Caco-2 (cell line): ENCODE measurements at regions not wholly inside any gene's neighbourhood (a gene's known extent, or its start where the extent isn't known, plus 50 kb on each side); places are given as distances from the start of the nearest gene placed in this dataset.

Experiments
- BruUV-seq: library from RNA; stranded (reverse); fragments of 400-500 nt; replicated peaks from 2 replicates; lab custom pipeline; 2021; lab: Mats Ljungman, UMichigan
- CTCF ChIA-PET: fragments of 300-600 bp; sonication (Branson Sonifier 250); formaldehyde crosslinking; loops from one replicate; lab custom pipeline; 2022; ENCODE audit warnings: antibody characterized with exemption; lab: Charles Lee
- POLR2A ChIA-PET: fragments of 300-600 bp; sonication (Branson Sonifier 250); formaldehyde crosslinking; loops from one replicate; lab custom pipeline; 2022; ENCODE audit warnings: antibody characterized with exemption; lab: Charles Lee
- DNase-seq, 2 experiments: peaks; one replicate each; pipeline versions ENCODE4 v3.0.0 to v3.0.0-alpha.2; 2020 to 2022
- H3K27me3 ChIP-seq: replicated peaks from 2 replicates; pipeline ENCODE4 v1.6.0; 2011; ENCODE audit warnings: low read length; ENCODE audit not compliant: control insufficient read depth, insufficient read depth
- H3K36me3 ChIP-seq: 2 replicates; pipeline ENCODE4 v1.5.1; 2011; ENCODE audit warnings: low read length; ENCODE audit not compliant: control insufficient read depth, insufficient read depth
- H3K4me1 ChIP-seq: fragments of 250-450 bp; sonication (Bioruptor Pico); 2 replicates; pipeline ENCODE4 v1.5.1; 2020; ENCODE audit warnings: mild to moderate bottlenecking
- H3K4me3 ChIP-seq: 2 replicates; pipeline ENCODE4 v1.5.1; 2011; ENCODE audit warnings: low read depth, mild to moderate bottlenecking, control low read depth, low read length
- H3K9me3 ChIP-seq: fragments of 250-450 bp; sonication (Bioruptor Pico); 2 replicates; pipeline ENCODE4 v1.5.1; 2020; ENCODE audit warnings: mild to moderate bottlenecking, moderate library complexity
- H3K27ac Mint-ChIP-seq: one replicate; pipeline ENCODE4 v1.8.0; 2022; ENCODE audit warnings: mixed read lengths; ENCODE audit not compliant: unreplicated experiment
- H3K27me3 Mint-ChIP-seq: one replicate; pipeline ENCODE4 v1.8.0; 2022; ENCODE audit warnings: mixed read lengths; ENCODE audit not compliant: insufficient read depth, unreplicated experiment
- H3K36me3 Mint-ChIP-seq: one replicate; pipeline ENCODE4 v1.8.0; 2022; ENCODE audit warnings: mild to moderate bottlenecking, mixed read lengths; ENCODE audit not compliant: insufficient read depth, unreplicated experiment
- H3K4me1 Mint-ChIP-seq: one replicate; pipeline ENCODE4 v1.8.0; 2022; ENCODE audit warnings: low read depth, mixed read lengths; ENCODE audit not compliant: unreplicated experiment
- H3K4me3 Mint-ChIP-seq: one replicate; pipeline ENCODE4 v1.8.0; 2022; ENCODE audit warnings: mild to moderate bottlenecking, moderate library complexity, mixed read lengths; ENCODE audit not compliant: unreplicated experiment
- H3K9me3 Mint-ChIP-seq: one replicate; pipeline ENCODE4 v1.8.0; 2022; ENCODE audit warnings: mixed read lengths; ENCODE audit not compliant: unreplicated experiment
- CTCF ChIP-seq, 2 experiments: fragments of 200-600 bp in 1 of 2; IDR thresholded peaks; 1 replicate in 1 of 2; 2 replicates in 1 of 2; pipeline versions ENCODE4 v1.5.1 to v1.8.0; 2011 to 2022; ENCODE audit warnings: antibody characterized with exemption in 1 of 2, control low read depth in 1 of 2, inconsistent platforms in 1 of 2, low read depth in 1 of 2, low read length in 1 of 2, mild to moderate bottlenecking in 1 of 2, moderate library complexity in 1 of 2; ENCODE audit not compliant: insufficient read depth in 1 of 2, severe bottlenecking in 1 of 2, unreplicated experiment in 1 of 2
- intact Hi-C: fragments of 100-400 bp; cut with micrococcal nuclease; formaldehyde crosslinking; loops from one replicate; pipeline ENCODE4 v1.10.0; 2022; ENCODE audit not compliant: unreplicated experiment

- Histone ChIP-seq H3K4me1 (no peaks in the 10 kb centered on the region), H3K4me3 (no peak overlapping the region), H3K27me3 (no peaks in the 10 kb centered on the region), H3K9me3 (no peaks in the 10 kb centered on the region), H3K36me3 (no peaks in the 10 kb centered on the region)
- no peaks in the 10 kb centered on the region for H3K9me3 Mint-ChIP-seq
- H3K27ac Mint-ChIP-seq: no peak overlapping the region
- intact Hi-C loops: no loop called here
- no peaks in the 10 kb centered on the region for H3K36me3 Mint-ChIP-seq
- BruUV-seq: no TSS peak
- no peaks in the 10 kb centered on the region for H3K27me3 Mint-ChIP-seq
- H3K4me1 Mint-ChIP-seq: no peaks in the 10 kb centered on the region
- no peak for DNase-seq
- no peak for TF ChIP-seq CTCF (IDR thresholded peaks at IDR 0.05; ENCODE audit: insufficient read depth in 1 of 2, low read depth in 1 of 2, low read length in 1 of 2, severe bottlenecking in 1 of 2, unreplicated experiment in 1 of 2)
- no peak overlapping the region for H3K4me3 Mint-ChIP-seq
- CTCF ChIA-PET: no interaction called here
- POLR2A ChIA-PET: no interaction called here
These were observed 1220.9 kb downstream of the PCDH9 start for GRCh38 chr13:66009241-66009640.

- POLR2A ChIA-PET: no interaction called here
- H3K36me3 Mint-ChIP-seq: no peaks in the 10 kb centered on the region
- H3K27me3 Mint-ChIP-seq: no peaks in the 10 kb centered on the region
- Histone ChIP-seq H3K4me3 (no peak overlapping the region), H3K27me3 (no peaks in the 10 kb centered on the region), H3K36me3 (no peaks in the 10 kb centered on the region), H3K4me1 (no peaks in the 10 kb centered on the region), H3K9me3 (peaks cover 6% of the 10 kb centered on the region; the same call in 1 of the 2 replicates)
- no peak overlapping the region for H3K4me3 Mint-ChIP-seq
- peaks cover 13% of the 10 kb centered on the region for H3K9me3 Mint-ChIP-seq
- intact Hi-C loops: no loop called here
- no peak for DNase-seq
- BruUV-seq: no TSS peak
- TF ChIP-seq CTCF (IDR thresholded peaks at IDR 0.05; ENCODE audit: insufficient read depth in 1 of 2, low read depth in 1 of 2, low read length in 1 of 2, severe bottlenecking in 1 of 2, unreplicated experiment in 1 of 2): no peak
- H3K4me1 Mint-ChIP-seq: no peaks in the 10 kb centered on the region
- no peak overlapping the region for H3K27ac Mint-ChIP-seq
- CTCF ChIA-PET: no interaction called here
These were observed 1226.6 kb downstream of the PCDH9 start for GRCh38 chr13:66003558-66003957.

GRCh38 chr13:66001140-66001539, 1229.0 kb downstream of the PCDH9 start:
- DNase-seq: no peak
- H3K27me3 Mint-ChIP-seq: no peaks in the 10 kb centered on the region
- no peak overlapping the region for H3K27ac Mint-ChIP-seq
- no TSS peak for BruUV-seq
- ChIA-PET POLR2A (no interaction called here), CTCF (no interaction called here)
- Histone ChIP-seq H3K27me3 (no peaks in the 10 kb centered on the region), H3K9me3 (peaks cover 6% of the 10 kb centered on the region; the same call in 1 of the 2 replicates), H3K4me3 (no peak overlapping the region), H3K36me3 (no peaks in the 10 kb centered on the region), H3K4me1 (no peaks in the 10 kb centered on the region)
- peaks cover 13% of the 10 kb centered on the region for H3K9me3 Mint-ChIP-seq
- TF ChIP-seq CTCF (IDR thresholded peaks at IDR 0.05; ENCODE audit: insufficient read depth in 1 of 2, low read depth in 1 of 2, low read length in 1 of 2, severe bottlenecking in 1 of 2, unreplicated experiment in 1 of 2): no peak
- H3K4me1 Mint-ChIP-seq: no peaks in the 10 kb centered on the region
- H3K4me3 Mint-ChIP-seq: no peak overlapping the region
- H3K36me3 Mint-ChIP-seq: no peaks in the 10 kb centered on the region
- intact Hi-C loops: no loop called here
